Stimulated activated effector memory CD8-positive, alpha-beta T cell treated with anti-CD3 and anti-CD28 coated beads, Interleukin-12 subunit alpha, Interleukin-12 subunit beta, amount 100 ng/mL, for 72 hours (primary cell): ENCODE measurements at regions not wholly inside any gene's neighbourhood (a gene's known extent, or its start where the extent isn't known, plus 50 kb on each side); places are given as distances from the start of the nearest gene placed in this dataset.

Source experiments
- ATAC-seq: fragments of 150-1000 bp; cut with Tn5 transposase; 2 replicates; pipeline ENCODE4 v1.10.0; 2021
- DNase-seq, 2 donors: peaks; one replicate each; pipeline ENCODE4 v3.0.0; 2021 to 2022; ENCODE audit warnings: low spot score in 2 of 2
- H3K27ac Mint-ChIP-seq: one replicate; pipeline ENCODE4 v1.8.0; 2022; ENCODE audit warnings: mild to moderate bottlenecking, mixed read lengths
- H3K36me3 Mint-ChIP-seq: one replicate; pipeline ENCODE4 v1.8.0; 2022; ENCODE audit warnings: mild to moderate bottlenecking, mixed read lengths
- H3K4me1 Mint-ChIP-seq: one replicate; pipeline ENCODE4 v1.8.0; 2022; ENCODE audit warnings: mixed read lengths
- H3K4me3 Mint-ChIP-seq: one replicate; pipeline ENCODE4 v1.8.0; 2022; ENCODE audit warnings: mild to moderate bottlenecking, mixed read lengths
- H3K9me3 Mint-ChIP-seq: one replicate; pipeline ENCODE4 v1.8.0; 2022; ENCODE audit warnings: mixed read lengths

DNA sequence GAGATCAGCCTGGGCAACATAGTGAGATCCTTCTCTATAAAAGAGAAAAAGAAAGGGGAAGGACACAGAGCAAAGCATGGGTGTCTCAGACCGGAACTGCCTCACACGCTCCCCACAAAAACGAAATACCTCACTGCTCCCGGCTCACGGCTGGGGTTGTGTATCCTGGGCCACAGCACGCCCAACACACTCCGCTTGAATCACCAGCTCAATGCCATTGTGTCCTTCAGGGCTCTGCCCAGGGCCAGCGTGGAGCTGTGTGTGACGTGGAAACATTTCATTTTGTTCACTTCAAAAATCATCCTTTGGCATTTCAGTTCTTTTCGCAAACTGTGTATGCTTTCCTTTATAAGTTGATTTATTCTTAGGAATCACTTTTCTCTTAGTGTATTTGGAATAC is 279.5 kb downstream of the IRX1 start:
- DNase-seq = no peak
- peaks cover 17% of the 10 kb centered on the region for H3K9me3 Mint-ChIP-seq
- no peak for ATAC-seq
- no peak overlapping the region for H3K4me3 Mint-ChIP-seq
- H3K36me3 Mint-ChIP-seq = no peaks in the 10 kb centered on the region
- no peaks in the 10 kb centered on the region for H3K4me1 Mint-ChIP-seq
- no peak overlapping the region for H3K27ac Mint-ChIP-seq

GRCh38 chr5:3878267-3878666 is 282.6 kb downstream of the IRX1 start:
- no peak overlapping the region for H3K27ac Mint-ChIP-seq
- no peak for ATAC-seq
- no peak for DNase-seq
- peaks cover 19% of the 10 kb centered on the region for H3K9me3 Mint-ChIP-seq
- H3K4me1 Mint-ChIP-seq = no peaks in the 10 kb centered on the region
- no peaks in the 10 kb centered on the region for H3K36me3 Mint-ChIP-seq
- H3K4me3 Mint-ChIP-seq = no peak overlapping the region

- H3K9me3 Mint-ChIP-seq = peaks cover 16% of the 10 kb centered on the region
- H3K36me3 Mint-ChIP-seq = no peaks in the 10 kb centered on the region
- H3K27ac Mint-ChIP-seq = no peak overlapping the region
- no peak overlapping the region for H3K4me3 Mint-ChIP-seq
- no peak for ATAC-seq
- no peaks in the 10 kb centered on the region for H3K4me1 Mint-ChIP-seq
- DNase-seq = no peak
Observed at GRCh38 chr5:3883040-3883439, 287.4 kb downstream of the IRX1 start.

GRCh38 chr5:3886524-3887451 is 291.2 kb downstream of the IRX1 start:
- Mint-ChIP-seq H3K27ac (no peak overlapping the region), H3K36me3 (no peaks in the 10 kb centered on the region), H3K9me3 (peaks cover 12% of the 10 kb centered on the region), H3K4me1 (no peaks in the 10 kb centered on the region), H3K4me3 (no peak overlapping the region)
- ATAC-seq (no peak), DNase-seq (no peak)

GRCh38 chr5:3888310-3888709 is 292.7 kb downstream of the IRX1 start:
- H3K36me3 Mint-ChIP-seq = no peaks in the 10 kb centered on the region
- H3K9me3 Mint-ChIP-seq = peaks cover 10% of the 10 kb centered on the region
- H3K27ac Mint-ChIP-seq = no peak overlapping the region
- DNase-seq (no peak), ATAC-seq (no peak)
- no peaks in the 10 kb centered on the region for H3K4me1 Mint-ChIP-seq
- no peak overlapping the region for H3K4me3 Mint-ChIP-seq

DNA sequence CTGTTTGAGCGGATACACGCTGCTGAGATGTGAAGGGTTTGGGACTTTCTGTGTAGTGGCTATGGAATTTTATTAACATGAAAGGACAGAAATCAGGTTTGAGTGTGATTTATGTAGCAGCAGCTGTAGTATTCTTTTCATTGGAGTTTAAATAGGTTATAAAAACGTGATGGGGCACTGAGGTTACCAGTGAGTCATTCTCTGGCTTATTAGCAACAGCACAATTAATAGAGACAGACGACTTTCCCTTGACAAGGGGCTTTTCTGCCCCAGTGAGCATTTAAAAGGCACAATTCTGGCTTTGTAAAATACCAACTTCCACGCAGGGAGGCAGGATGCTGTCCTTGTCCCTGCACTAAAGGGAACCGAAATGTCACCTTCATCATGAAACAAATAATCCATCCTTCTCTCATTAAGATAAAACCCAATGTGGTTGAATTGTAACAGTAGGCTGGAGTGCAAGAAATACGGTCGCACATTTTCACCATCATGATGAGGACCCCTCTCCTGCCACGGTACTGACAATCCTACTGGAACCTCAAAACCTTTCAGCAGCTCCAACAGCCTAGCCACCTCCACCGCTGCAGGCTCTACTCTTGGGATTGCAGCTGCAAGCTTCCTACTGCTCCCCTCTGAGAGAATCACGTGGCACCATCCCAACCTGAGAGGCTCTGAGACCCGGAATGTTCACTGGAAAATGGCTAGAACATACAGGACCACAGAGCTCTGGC is 293.9 kb downstream of the IRX1 start:
- Mint-ChIP-seq H3K4me1 (no peaks in the 10 kb centered on the region), H3K36me3 (no peaks in the 10 kb centered on the region), H3K9me3 (peaks cover 13% of the 10 kb centered on the region), H3K27ac (no peak overlapping the region), H3K4me3 (no peak overlapping the region)
- no peak for ATAC-seq
- DNase-seq = no peak

GRCh38 chr5:3891113-3891512 is 295.5 kb downstream of the IRX1 start:
- Mint-ChIP-seq H3K4me1 (no peaks in the 10 kb centered on the region), H3K36me3 (no peaks in the 10 kb centered on the region), H3K4me3 (no peak overlapping the region), H3K9me3 (peaks cover 13% of the 10 kb centered on the region), H3K27ac (no peak overlapping the region)
- DNase-seq (no peak), ATAC-seq (no peak)

- ATAC-seq = no peak
- no peak overlapping the region for H3K27ac Mint-ChIP-seq
- no peaks in the 10 kb centered on the region for H3K4me1 Mint-ChIP-seq
- DNase-seq = no peak
- peaks cover 15% of the 10 kb centered on the region for H3K9me3 Mint-ChIP-seq
- H3K4me3 Mint-ChIP-seq = no peak overlapping the region
- no peaks in the 10 kb centered on the region for H3K36me3 Mint-ChIP-seq
Observed at GRCh38 chr5:3893527-3893926, 297.9 kb downstream of the IRX1 start.

DNA sequence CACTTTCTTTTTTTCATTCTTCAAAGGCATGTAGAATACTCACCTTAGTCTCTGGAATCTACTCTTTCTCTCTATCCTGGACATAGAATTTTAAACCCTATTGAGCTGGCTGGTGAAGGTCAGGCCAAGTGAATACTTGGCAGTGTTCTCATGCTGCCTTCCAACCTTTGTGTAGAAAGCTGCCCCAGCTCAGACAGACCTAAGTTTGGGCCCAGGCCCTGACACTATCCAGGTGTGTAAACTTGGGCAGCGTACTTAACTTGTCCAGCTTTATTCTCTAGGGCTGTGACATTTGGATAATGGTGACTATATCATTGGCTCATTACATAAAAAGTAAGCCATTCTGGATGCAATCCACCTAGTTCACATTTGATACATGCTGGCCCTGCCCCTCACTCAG is 298.3 kb downstream of the IRX1 start:
- DNase-seq (no peak), ATAC-seq (no peak)
- H3K27ac Mint-ChIP-seq = no peak overlapping the region
- H3K36me3 Mint-ChIP-seq = no peaks in the 10 kb centered on the region
- no peak overlapping the region for H3K4me3 Mint-ChIP-seq
- peaks cover 15% of the 10 kb centered on the region for H3K9me3 Mint-ChIP-seq
- H3K4me1 Mint-ChIP-seq = no peaks in the 10 kb centered on the region

DNA sequence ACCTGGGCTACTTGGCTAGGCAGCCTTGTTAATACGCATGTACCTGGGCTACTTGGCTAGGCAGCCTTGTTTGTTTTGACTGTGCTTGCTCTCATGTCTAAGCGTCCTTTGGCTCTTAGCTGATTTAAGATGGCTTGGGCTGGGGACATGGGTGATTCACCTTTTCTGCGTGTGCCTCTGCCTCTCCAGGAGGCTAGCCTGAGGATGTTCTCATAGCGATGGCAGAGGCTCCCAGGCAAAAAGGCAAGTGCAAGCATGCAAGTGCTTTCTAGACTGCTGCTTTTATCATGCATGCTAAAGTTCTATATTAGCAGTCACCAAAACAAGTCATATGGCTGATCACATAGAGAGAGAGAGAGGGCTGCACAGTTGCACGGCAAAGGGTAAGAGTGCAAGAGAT is 300.5 kb downstream of the IRX1 start:
- Mint-ChIP-seq H3K4me3 (no peak overlapping the region), H3K9me3 (peaks cover 11% of the 10 kb centered on the region), H3K36me3 (no peaks in the 10 kb centered on the region), H3K27ac (no peak overlapping the region), H3K4me1 (no peaks in the 10 kb centered on the region)
- DNase-seq = no peak
- no peak for ATAC-seq

DNA sequence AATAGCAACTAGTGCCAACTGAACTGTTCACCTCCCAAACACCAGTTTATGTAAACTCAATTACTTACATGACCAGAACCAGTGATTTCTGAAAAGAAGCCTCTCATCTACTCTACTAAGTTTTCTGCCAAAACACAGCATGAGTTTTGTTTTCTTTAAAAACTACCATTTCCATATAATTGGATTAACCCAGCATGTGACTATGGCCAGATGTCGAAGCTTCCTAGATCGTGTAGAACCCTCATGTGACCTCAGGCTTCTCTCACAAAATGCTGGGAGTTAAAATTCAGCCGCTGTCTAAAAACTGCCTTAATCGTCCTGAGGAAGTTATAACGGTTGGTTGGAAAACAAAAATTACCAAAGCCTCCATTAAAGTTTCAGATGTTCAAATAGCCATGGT is 303.5 kb downstream of the IRX1 start:
- DNase-seq (no peak), ATAC-seq (no peak)
- Mint-ChIP-seq H3K4me3 (no peak overlapping the region), H3K36me3 (no peaks in the 10 kb centered on the region), H3K9me3 (peaks cover 10% of the 10 kb centered on the region), H3K27ac (no peak overlapping the region), H3K4me1 (no peaks in the 10 kb centered on the region)

DNA sequence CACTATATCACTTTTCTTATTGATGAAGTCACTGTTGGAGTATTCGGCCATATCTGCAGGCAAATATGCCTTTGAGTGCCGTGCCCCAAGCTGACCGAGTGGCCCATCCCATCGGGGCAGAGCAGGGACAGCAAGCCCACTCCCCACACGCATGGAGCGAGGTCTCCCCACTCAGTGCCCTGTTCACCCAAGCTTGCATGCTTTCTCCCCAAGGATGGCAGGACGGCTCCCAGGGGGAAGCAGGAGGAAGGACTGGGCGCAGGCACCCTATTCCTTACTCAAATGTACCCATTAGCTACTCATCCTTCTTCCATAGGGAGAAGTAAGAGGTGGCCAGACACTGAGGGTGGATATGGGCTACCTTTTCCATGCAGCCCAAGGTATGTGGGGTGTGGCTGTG is 309.0 kb downstream of the IRX1 start:
- Mint-ChIP-seq H3K4me1 (no peaks in the 10 kb centered on the region), H3K9me3 (peaks cover 25% of the 10 kb centered on the region), H3K36me3 (no peaks in the 10 kb centered on the region), H3K27ac (no peak overlapping the region), H3K4me3 (no peak overlapping the region)
- DNase-seq = no peak
- ATAC-seq = no peak

DNA sequence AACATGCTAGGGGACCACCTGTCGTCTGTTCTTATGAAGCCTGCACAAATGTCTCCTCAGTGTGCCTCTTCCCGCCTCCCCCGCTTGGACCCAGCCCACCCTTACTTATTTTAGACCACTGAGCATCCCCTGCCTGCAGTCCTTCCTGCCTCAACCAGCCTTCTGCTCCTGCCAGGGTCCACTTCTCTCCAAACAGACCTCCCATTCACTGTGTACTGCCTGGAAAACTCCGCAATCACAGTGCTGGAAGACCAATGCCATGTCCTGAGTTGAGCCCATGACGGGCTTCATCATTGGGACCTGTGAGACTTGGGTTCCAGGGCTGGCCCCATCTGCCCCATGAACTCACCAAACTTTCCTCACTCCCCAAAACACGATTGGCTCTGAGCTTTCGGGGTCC is 309.4 kb downstream of the IRX1 start:
- Mint-ChIP-seq H3K27ac (no peak overlapping the region), H3K4me1 (no peaks in the 10 kb centered on the region), H3K36me3 (no peaks in the 10 kb centered on the region), H3K4me3 (no peak overlapping the region), H3K9me3 (peaks cover 25% of the 10 kb centered on the region)
- ATAC-seq = no peak
- DNase-seq = no peak

- Mint-ChIP-seq H3K27ac (no peak overlapping the region), H3K9me3 (peaks cover 25% of the 10 kb centered on the region), H3K4me3 (no peak overlapping the region), H3K36me3 (no peaks in the 10 kb centered on the region), H3K4me1 (no peaks in the 10 kb centered on the region)
- ATAC-seq (no peak), DNase-seq (no peak)
Observed at GRCh38 chr5:3905521-3905920, 309.9 kb downstream of the IRX1 start.

GRCh38 chr5:3911111-3911510 is 315.5 kb downstream of the IRX1 start:
- Mint-ChIP-seq H3K4me1 (no peaks in the 10 kb centered on the region), H3K27ac (no peak overlapping the region), H3K4me3 (no peak overlapping the region), H3K9me3 (peaks cover 21% of the 10 kb centered on the region), H3K36me3 (no peaks in the 10 kb centered on the region)
- no peak for ATAC-seq
- no peak for DNase-seq

- Mint-ChIP-seq H3K36me3 (no peaks in the 10 kb centered on the region), H3K4me1 (no peaks in the 10 kb centered on the region), H3K4me3 (no peak overlapping the region), H3K27ac (no peak overlapping the region), H3K9me3 (peaks cover 16% of the 10 kb centered on the region)
- ATAC-seq (no peak), DNase-seq (no peak)
Observed at GRCh38 chr5:3911773-3912172, 316.1 kb downstream of the IRX1 start.
